ENCODE measurements at regions not wholly inside any gene's neighbourhood (a gene's known extent, or its start where the extent isn't known, plus 50 kb on each side); places are given as distances from the start of the nearest gene placed in this dataset.

- TF ChIP-seq EZH2 (IDR thresholded peaks at IDR 0.05) (no peak), POLR2AphosphoS5 (IDR thresholded peaks at IDR 0.05; ENCODE audit: borderline replicate concordance, low read depth, low read length) (no peak), FOXP2 (optimal IDR thresholded peaks at IDR 0.05; ENCODE audit: control extremely low read depth, extremely low read length, insufficient read depth) (no peak)
Observed at GRCh38 chr5:152704286-152704685, 299.2 kb upstream of the NMUR2 start.

All from SK-N-MC (cell line).